Putamen (tissue), 1 donor: ENCODE measurements at regions not wholly inside any gene's neighbourhood (a gene's known extent, or its start where the extent isn't known, plus 50 kb on each side); places are given as distances from the start of the nearest gene placed in this dataset.

Source experiments
- DNase-seq: peaks from one replicate; pipeline ENCODE4 v3.0.0-alpha.2; 2016; ENCODE audit warnings: low spot score

- DNase-seq = no peak
These were observed 134.5 kb downstream of the BAMBI start for GRCh38 chr10:28811639-28812349.

GRCh38 chr10:28812384-28813372, 135.4 kb downstream of the BAMBI start:
- DNase-seq = no peak

GRCh38 chr10:28815681-28816080, 138.4 kb downstream of the BAMBI start:
- DNase-seq = no peak

GRCh38 chr10:28822719-28823464, 145.6 kb downstream of the BAMBI start:
- DNase-seq = no peak

DNA sequence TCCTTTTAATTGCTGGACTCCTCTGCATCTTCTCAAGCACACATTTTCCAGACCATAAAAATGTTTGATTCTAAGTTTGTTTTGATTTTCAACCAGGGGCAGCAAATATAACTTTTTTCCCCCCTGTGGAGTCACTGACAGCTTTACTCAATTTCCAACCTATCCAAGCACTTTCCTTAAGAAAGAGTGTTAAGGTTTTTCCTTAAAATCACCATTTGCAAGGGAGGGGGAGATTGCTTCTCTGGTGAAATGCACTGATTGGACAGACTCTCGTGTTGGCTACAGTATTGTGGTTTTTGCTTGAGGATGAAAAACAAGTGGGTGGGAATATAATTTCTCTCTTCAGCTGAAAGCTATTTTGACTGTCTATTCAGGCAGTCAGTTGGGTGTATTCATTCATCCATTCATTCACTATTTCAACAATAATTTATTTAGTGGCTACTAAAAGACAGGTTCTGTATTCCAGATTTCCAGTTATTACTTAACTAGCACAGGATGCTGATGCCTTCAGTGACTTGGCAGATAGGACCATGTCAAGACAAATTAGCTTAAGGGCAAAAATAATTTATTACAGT, 146.3 kb downstream of the BAMBI start:
- DNase-seq = no peak

DNA sequence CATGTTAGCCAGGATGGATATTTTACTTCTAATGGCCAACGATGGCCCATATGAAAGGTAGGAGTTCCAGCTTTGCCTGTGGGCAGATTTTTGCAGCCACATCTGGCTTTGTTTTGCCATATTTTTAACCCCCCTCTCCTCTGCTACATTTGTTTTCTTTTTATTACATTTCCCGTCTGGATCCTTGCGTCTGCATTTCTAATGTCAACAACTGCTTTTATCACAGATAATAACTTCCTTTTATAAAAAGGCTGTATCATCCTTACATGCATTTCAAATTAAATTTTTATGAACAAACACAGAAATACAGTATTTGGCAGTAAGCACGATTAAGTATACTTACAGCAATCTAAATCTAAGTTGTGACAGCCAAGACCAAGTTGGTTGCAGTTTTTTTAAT, 156.0 kb downstream of the BAMBI start:
- no peak for DNase-seq

DNA sequence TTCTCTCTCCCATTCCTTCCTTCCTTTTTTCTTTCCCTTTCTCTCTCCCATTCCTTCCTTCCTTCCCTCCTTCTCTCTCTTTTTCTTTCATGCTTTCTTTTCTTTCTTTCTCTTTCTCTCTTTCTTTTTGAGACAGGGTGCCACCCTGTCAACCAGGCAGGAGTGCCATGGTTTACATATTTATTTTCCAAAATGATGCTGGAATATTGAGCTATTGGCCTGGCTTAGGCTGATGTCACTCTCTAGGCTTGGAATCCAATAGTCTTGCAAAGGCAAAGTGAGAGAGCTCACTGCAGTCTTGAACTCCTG, 159.1 kb downstream of the BAMBI start:
- DNase-seq = no peak

DNA sequence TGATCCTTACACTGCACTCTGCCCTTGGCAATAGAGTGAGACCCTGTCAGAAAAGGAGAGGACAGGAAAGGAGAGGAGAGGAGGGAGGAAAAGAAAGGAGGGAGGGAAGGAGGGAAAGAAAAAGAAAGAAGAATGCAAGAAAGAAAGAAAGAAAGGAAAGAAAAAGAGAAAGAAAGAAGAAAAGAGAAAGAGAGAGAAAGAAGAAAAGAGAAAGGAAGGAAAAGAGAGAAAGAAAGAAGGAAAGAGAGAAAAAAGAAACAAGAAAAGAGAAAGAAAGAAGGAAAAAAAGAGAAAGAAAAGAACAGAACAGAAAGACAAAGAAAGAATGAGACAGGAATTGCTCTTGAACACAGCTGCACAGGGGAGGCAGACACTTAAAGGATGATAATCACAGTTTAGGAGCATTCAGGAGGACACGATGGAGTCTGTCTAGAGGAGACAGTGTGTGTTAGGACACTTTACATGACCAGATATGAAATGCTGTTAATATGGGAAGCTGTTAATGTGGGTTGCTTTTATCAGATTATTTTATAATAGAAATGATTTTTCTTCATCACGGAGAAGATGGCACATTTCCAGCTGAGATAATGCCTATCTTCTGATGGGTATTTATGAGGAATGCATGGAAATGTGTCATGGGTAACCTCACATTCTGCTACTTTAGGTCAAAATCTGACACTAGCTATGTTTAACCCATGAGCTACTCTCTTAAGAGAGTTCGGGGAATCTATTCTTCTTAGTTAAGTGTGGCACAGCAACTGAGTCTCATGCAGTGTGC, 160.5 kb downstream of the BAMBI start:
- no peak for DNase-seq

DNA sequence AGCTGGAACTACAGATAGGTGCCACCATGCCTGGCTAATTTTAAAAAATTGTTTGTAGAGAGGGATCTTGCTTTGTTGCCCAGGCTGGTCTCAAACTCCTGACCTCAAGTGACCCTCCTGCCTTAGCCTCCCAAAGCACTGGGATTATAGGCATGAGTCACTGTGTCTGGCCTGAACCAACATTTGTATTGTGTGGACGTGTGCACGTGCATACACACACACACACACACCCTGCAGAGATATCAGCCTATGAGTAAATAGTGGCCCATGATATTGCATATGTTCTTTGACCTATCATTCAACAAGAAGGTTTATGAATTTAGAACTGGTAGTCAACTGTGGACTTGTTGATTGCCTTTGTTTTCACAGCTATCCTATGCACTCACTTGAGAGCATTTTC, 161.6 kb downstream of the BAMBI start:
- DNase-seq = no peak

DNA sequence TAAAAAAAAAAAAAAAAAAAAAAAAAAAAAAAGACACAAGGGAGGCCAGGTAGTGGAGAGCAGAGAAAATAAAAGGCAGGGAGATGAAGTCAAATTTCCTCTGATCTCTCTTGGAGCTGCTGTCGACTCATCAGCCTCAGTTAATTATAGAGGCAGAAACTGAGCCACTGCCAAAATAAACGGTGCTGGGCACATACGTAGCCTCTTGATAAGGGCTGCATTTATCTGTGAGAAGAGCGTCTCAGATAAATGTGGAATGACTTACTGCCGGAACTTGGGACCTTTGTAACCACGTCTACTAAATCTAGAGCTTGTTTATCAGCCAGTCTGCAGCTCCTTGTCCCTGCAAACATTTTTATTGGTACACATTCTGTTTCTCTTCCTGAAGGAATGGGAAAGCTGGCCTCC, 162.3 kb downstream of the BAMBI start:
- DNase-seq = no peak

DNA sequence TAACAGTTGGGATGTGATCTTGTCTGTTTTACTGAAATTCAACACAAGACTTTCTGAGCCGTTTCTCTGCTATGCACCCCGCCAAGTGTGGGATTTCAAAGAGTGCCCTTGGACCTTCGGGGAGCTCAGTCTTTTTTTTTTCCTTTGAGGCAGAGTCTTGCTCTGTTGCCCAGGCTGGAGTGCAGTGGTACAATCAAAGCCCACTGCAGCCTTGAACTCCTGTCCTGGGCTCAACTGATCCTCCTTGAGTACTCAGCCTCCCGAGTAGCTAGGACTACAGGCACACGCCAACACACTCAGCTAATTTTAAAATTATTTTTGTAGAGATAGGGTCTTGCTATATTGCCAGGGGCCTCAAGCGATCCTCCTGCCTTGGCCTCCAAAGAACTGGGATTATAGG, 162.9 kb downstream of the BAMBI start:
- DNase-seq = no peak

GRCh38 chr10:28840971-28841370, 163.7 kb downstream of the BAMBI start:
- DNase-seq = no peak

- DNase-seq = no peak
These were observed 164.3 kb downstream of the BAMBI start for GRCh38 chr10:28841625-28842024.

GRCh38 chr10:28842321-28842720, 165.0 kb downstream of the BAMBI start:
- no peak for DNase-seq

DNA sequence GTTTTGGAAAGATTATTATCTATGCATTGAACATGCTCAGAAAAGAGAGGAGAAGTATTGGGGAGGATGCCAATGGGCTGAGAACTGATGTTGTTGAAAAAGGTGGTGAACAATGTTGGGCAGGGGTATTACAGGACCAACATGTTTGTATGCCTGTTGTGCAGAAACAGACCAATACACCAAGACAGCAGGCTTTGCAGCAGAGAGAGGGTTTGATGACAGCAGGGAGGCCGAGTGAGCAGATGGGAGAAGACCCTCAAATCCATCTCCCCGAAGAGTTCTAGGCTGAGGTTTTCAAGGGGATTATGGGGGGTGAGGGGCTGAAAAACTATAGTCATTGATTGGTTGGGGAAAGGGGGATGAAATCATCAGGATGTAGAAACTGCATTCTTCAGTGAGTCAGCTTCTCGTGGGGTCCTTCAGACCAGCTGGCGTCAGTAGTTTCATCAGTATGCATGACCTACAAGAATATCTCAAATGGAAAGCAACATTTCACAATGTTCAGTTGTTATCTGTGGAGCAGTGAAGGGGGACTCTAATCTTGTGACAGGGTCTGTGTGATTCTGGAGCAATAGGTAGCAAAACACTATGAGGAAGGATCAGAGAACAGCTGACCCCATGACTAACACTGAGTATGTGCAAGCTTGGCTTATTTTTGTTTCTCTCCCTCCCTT, 167.8 kb downstream of the BAMBI start:
- no peak for DNase-seq

DNA sequence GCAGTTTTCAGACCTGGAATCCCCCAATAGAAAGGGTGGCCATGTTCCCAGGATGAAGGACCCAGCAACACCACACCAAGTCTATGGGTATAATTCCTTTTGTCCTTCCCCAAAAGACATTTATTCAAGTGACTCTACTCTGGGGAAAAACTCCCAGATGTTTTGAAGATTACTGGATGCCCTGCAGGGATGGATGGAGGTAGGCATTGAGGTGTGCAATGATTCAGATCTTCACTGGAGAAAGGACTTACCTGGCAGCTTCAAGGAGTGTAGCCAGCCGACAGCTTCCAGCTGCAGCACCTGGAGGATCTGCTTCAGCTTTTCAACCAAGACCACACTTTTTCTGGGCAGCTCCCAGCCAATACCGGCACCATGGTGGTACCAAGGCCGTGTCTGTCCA, 172.0 kb downstream of the BAMBI start:
- no peak for DNase-seq

DNA sequence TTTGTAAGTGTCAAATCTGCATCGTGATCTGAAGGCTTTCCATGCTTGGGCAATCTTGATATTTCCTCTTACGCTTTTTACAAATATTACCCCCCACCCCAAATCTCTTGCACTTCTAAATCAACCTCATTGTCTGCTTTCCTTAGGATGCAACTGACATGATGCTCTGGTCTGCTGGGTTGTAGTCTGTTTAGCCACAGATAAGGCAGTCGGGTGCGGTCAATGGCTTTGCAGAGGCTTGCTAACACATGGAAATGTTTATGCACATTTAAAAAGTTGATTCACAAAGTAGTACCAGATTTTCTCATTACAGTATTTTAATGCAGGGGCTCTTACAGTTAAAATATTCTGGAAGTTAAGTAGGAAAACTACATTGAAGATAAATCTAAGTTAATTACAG, 172.5 kb downstream of the BAMBI start:
- no peak for DNase-seq

GRCh38 chr10:28850784-28851183, 173.5 kb downstream of the BAMBI start:
- no peak for DNase-seq

GRCh38 chr10:28853195-28853594, 175.9 kb downstream of the BAMBI start:
- no peak for DNase-seq

DNA sequence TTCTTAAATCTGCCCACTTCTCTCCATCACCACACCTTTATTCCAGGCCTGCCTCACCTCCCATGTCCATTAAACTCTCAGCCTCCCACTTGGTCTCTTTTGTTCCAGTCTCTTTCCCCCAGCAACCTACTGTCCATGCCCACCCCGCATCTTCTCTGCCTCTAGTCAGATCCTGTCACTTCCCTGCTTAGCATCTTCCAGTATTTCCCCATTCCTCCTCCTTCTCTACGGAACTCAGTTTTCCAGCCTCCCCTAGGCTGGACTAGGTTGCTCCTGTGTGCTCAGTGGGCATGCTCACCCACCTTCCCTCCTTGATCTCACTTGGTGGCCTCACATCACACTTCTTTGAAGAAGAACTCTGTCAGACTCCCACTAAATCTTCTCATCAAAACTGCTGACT, 179.8 kb downstream of the BAMBI start:
- no peak for DNase-seq

DNA sequence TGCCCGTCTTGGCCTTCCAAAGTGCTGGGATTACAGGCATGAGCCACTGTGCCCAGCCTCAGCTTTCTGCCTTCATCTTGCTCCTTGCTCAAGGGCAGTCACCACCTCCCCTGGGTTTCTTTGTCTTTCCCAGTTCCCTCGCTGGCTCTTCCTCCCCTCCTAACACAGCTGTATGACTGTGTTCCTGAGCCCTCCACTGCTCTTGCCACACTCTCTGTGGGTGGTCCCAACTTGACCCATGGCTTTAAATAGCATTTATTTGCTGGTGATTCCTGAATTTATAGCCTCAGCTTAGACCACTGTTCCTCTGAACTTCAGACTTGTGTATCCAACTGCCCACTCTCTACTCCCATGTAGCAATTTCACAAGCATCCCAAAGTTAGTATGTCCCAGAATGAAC, 181.3 kb downstream of the BAMBI start:
- no peak for DNase-seq
